ENCODE measurements at regions not wholly inside any gene's neighbourhood (a gene's known extent, or its start where the extent isn't known, plus 50 kb on each side); places are given as distances from the start of the nearest gene placed in this dataset.
"Not testable (repeated sequence)": the region's sequence is repeated elsewhere in the genome, so short reads cannot be mapped to it uniquely, and the experiment has no call there.

DNA sequence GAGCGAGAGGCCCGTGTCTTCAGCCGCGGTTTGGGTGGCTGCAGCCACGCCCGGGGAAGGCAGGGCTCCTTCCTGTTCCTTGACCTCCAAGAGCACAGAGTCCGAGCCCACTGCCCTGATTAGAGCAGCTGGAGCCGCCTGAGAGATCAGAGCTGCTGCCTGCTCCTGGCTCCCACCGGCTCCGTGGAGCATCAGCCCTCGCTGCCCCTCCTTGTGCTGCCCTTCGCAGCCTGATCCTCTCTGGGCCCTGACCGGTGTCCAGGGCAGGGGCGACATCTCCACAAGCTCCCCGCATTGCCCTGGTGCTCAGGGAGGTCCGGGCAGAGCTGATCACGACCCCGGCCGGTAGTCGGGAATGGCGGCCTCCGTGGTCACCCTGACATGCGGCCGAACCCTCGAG is 365.3 kb downstream of the TP53TG3F start:
- TF ChIP-seq, protein P1, sequence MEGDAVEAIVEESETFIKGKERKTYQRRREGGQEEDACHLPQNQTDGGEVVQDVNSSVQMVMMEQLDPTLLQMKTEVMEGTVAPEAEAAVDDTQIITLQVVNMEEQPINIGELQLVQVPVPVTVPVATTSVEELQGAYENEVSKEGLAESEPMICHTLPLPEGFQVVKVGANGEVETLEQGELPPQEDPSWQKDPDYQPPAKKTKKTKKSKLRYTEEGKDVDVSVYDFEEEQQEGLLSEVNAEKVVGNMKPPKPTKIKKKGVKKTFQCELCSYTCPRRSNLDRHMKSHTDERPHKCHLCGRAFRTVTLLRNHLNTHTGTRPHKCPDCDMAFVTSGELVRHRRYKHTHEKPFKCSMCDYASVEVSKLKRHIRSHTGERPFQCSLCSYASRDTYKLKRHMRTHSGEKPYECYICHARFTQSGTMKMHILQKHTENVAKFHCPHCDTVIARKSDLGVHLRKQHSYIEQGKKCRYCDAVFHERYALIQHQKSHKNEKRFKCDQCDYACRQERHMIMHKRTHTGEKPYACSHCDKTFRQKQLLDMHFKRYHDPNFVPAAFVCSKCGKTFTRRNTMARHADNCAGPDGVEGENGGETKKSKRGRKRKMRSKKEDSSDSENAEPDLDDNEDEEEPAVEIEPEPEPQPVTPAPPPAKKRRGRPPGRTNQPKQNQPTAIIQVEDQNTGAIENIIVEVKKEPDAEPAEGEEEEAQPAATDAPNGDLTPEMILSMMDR (IDR thresholded peaks at IDR 0.05) = not testable (repeated sequence)
- not testable (repeated sequence) for TF ChIP-seq EZH2 (IDR thresholded peaks at IDR 0.05; ENCODE audit: borderline replicate concordance, insufficient read depth, low read depth, low read length, poor library complexity, severe bottlenecking)

Data from B cell (primary cell).